GM21423 (cell line): ENCODE measurements at regions not wholly inside any gene's neighbourhood (a gene's known extent, or its start where the extent isn't known, plus 50 kb on each side); places are given as distances from the start of the nearest gene placed in this dataset.

Experiments
- ATAC-seq: cut with Tn5 transposase; IDR thresholded peaks from one replicate; pipeline ENCODE4 v1.9.1; 2021; ENCODE audit warnings: mild to moderate bottlenecking, moderate library complexity; ENCODE audit not compliant: unreplicated experiment

DNA sequence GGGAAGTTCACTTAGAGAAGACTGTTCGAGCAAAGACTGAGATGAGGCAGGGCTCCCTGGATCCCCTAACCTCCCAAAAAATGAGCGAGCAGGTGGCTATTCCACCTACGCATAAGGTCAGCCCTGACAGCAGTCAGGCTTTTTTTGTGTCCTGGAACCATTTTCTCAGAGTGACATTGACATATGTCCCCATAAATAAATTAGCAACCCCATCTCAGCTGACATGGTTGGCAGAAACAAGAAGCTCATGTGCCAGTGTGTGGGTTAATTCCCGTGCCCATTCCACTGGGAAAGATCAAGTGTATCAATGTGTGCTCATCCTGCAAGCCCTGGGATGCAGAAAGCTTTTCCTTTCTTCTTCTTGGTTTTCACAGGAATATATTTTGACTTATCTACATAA lies 740.4 kb upstream of the CELF4 start:
- no peak for ATAC-seq

- no peak for ATAC-seq
These were observed 736.0 kb upstream of the CELF4 start for GRCh38 chr18:38301621-38302020.

DNA sequence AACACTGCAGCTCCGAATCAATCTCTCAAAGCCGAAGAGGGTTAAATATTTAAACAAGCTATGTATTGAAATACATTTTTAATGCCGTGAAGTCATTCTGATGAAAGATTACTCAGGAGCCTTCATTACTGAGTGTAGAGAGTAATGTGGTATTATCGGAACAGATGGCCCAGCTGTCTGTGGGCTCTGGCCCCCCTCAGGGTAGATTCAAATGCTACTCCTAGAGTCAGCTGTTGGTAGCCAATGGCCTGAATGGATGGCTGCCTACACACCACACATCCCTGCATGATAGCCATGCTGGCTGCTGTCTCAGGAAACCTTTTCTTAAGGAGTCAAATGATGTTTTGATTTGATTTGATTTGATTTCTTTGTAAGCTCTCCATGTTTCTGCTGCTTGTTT lies 732.3 kb upstream of the CELF4 start:
- no peak for ATAC-seq

- no peak for ATAC-seq
These were observed 724.6 kb upstream of the CELF4 start for GRCh38 chr18:38290229-38290628.

GRCh38 chr18:38284972-38285371 lies 719.4 kb upstream of the CELF4 start:
- no peak for ATAC-seq

- ATAC-seq = no peak
These were observed 697.5 kb upstream of the CELF4 start for GRCh38 chr18:38263066-38263465.

DNA sequence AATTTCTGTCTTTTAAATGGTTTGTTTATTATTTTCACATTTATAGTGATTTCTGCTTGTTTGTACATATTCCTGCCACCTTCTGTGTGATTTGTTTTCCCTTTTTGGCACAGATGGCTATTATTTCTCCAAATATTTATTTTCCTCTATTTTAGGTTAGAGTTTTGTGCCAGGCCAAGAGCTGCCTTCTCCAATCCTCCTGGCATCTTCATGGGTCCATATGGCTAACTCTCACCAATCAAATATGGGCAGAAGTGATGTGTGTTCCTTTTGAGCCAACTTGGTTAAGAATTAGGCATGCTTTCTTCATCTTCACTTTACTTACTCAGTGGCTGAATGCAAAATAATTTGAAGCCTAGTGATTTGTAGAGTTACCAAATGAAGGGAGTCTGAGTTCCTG lies 697.1 kb upstream of the CELF4 start:
- no peak for ATAC-seq

- ATAC-seq = no peak
These were observed 692.1 kb upstream of the CELF4 start for GRCh38 chr18:38257661-38258060.

GRCh38 chr18:38256366-38256765 lies 690.8 kb upstream of the CELF4 start:
- ATAC-seq = no peak

GRCh38 chr18:38250971-38251370 lies 685.4 kb upstream of the CELF4 start:
- no peak for ATAC-seq

GRCh38 chr18:38244480-38244879 lies 678.9 kb upstream of the CELF4 start:
- ATAC-seq = no peak

DNA sequence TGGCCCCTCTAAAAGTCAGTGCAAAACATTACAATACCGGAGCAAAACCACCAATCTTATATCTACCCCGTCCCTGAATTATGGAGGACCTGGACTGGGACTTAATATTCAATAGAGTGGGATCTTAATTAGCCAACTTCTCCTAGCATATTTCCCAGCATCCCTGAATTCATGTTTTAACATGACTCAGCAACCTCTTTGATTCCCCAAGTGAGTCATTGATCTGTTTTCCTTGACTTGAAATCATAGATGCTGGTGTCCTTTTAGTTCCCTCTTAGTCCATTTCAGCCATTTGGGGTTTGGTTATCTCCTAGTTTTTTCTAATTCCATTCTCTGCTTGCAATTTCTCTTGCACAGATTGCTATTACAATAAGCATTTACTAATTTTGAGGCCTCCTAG lies 677.7 kb upstream of the CELF4 start:
- ATAC-seq = no peak

DNA sequence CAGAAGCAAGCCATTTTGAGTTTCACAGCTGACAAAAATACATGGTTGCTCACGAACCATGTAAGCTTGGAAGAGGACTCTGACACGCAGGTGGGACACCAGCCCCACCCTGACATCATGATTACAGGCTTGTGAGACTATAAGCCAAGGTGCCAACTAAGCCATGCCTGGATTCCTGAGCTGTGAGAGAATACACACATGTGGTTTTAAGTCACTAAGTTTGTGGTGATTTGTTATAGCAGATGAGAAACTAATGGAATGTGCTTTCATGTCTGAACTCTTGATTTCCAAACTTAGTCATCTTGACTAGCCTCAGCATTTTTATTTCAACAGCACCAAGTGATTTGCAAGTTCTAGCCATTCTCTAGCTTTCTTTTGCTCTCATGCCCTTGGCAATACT lies 676.1 kb upstream of the CELF4 start:
- ATAC-seq = no peak

DNA sequence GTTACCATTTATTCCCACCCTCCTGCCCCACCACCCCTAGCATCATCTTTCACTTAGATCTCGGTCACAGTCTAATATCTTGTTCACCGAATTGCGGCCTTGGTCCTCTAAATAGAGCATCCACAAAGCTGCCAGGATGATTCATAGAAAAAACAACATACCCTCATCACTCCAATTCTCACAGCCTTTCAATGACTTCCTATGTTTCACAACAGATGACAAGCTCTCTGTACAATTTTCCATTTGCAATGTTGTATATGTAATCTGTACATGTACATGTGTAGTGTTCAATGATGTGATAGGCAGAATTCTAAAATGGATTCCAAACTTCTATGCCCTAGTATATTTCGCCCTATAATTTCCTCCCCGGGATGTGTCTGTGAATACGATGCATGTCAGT lies 675.6 kb upstream of the CELF4 start:
- no peak for ATAC-seq

- no peak for ATAC-seq
These were observed 674.0 kb upstream of the CELF4 start for GRCh38 chr18:38239606-38240005.

GRCh38 chr18:38237796-38238195 lies 672.2 kb upstream of the CELF4 start:
- ATAC-seq = no peak

- ATAC-seq = no peak
These were observed 656.0 kb upstream of the CELF4 start for GRCh38 chr18:38221476-38222100.

DNA sequence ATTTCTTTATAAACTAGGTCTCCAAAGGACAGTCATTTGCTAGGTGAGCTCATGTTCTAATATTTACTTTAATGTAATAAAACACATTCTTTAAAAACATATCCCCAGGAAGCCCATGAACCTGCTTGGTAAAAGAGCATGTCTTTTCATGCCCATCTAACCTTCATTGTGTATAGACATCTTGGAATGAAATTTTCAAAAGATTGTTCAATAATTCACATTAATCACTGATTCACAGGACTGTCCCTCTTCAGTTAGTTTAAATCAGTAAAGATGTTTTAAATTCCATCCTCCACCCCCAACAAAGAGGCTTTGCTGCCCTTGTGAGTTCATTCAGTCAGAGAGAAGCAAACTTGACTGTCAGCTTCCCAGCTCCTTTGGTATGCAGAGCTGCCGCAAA lies 633.4 kb upstream of the CELF4 start:
- ATAC-seq = no peak

DNA sequence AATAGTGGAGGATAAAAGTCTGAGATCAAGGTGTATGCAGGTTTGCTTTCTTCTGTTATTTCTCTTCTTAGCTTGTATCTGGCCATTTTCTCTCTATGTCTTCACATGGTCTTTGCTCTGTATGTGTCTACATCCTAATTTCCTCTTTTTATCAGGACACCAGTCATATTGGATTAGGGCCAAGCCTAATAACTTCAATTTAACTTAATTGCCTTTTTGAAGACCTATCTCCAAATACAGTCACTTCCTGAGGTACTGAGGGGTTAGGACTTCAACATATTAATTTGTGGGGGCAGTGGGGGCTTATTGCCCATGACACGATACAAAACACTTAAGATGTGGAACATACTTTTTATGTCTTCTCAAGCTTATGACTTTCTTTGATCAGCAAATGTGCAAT lies 632.9 kb upstream of the CELF4 start:
- no peak for ATAC-seq

DNA sequence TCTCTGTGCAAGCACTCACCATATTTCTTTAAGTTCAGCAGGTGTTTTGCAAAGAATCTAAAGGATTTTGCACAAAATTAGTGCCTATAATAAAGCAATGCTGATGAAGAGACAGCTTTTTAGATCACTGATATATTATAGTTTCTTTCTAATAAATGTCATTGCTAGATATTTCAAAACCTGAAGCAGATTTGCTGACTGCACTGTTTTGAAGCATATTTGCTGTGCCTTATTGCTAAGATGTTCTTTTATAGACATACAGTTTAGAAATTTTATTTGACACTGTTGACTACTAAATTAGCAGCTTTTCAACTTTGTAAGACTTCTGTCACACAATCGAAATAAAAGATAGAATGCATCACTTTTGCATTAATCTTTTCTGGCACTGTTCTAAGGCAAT lies 620.9 kb upstream of the CELF4 start:
- no peak for ATAC-seq

DNA sequence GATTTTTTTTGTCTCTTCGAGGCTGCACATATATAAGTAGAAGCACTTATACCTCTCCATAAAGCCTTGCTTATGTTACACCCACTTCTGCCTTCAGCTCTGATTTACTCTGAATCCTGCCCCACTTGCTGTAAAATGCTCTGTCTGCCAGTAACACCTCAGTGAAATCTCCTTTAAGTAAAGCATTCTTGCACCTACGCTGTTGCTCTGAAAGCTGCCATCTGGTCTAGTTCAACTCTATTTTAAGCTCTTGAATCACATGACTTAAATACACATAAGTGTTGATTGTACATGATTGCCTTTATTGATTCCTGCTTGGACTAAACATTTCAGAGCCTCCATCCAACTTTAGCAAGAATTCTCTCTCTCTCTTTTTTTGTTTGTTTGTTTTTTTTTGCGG lies 609.0 kb upstream of the CELF4 start:
- ATAC-seq = no peak

DNA sequence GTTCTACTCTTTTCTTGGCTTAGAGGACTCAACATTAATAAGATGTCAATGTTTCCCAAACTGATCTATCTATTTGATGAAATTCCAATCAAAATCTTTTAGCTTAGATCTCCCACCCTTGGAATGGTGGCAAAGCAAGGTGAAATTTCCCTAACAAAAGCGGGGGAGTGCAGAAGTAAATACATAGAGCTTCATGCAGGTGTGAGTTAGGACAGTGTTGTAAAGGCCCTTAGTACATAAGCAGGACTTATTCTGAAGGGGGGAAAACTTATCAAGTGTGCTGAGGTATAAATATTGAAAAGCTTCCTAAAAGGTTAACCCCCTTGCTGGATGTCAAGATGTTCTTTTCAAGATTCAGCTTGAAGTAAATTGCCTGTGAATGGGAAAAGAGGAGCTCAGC lies 608.6 kb upstream of the CELF4 start:
- no peak for ATAC-seq

DNA sequence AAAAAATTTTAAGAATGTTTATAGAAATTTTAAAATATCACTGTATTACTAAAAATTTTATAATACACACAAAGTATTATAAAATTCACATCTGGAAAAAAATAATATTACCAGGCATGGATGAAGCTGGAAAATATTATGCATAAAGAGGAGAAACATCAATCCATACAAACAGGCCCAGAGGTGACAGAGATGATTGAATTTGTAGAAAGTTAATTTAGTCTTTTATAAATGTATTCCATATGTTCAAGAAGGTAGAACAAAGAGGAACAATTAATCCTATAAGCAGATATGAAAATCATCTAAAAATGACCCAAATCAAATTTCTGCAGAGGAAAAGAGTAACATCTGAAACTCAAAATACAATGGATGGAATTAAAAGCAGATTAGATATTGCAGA lies 605.2 kb upstream of the CELF4 start:
- ATAC-seq = no peak

DNA sequence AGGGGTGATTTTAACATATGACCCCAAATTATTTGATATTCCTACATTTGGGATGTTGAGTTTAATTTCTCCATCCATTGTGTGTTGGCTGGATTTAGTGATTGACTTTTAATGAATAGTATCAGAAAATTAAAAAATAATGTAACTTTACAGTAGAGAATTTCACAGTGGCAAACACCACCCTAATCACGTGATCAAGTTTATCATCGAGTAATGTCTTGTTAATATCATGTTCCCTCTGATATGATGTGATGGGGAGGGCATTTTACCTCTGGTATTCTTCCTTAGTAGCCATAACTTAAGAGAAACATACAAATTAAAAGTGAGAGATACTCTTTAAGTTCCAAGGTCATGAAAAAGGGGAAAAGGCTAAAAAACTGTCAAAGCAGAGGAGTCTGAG lies 602.0 kb upstream of the CELF4 start:
- ATAC-seq = no peak
